HL-60 (cell line): ENCODE measurements at regions not wholly inside any gene's neighbourhood (a gene's known extent, or its start where the extent isn't known, plus 50 kb on each side); places are given as distances from the start of the nearest gene placed in this dataset.

Experiments
- DNase-seq, 2 experiments: peaks; one replicate each; pipeline ENCODE4 v3.0.0-alpha.2; 2010 to 2020; ENCODE audit warnings: low read depth in 1 of 2, low spot score in 1 of 2
- H3K27ac ChIP-seq: fragments of 250-450 bp; sonication (Bioruptor Pico); replicated peaks from 2 replicates; pipeline ENCODE4 v1.5.1; 2020; ENCODE audit warnings: mild to moderate bottlenecking, moderate library complexity
- H3K27me3 ChIP-seq: fragments of 250-450 bp; sonication (Bioruptor Pico); 2 replicates; pipeline ENCODE4 v1.5.1; 2021; ENCODE audit warnings: mild to moderate bottlenecking, moderate library complexity; ENCODE audit not compliant: insufficient read depth, poor library complexity, severe bottlenecking
- H3K4me3 ChIP-seq: replicated peaks from 2 replicates; pipeline ENCODE4 v1.5.1; 2011; ENCODE audit warnings: mild to moderate bottlenecking, control low read depth, low read length; ENCODE audit not compliant: insufficient read depth
- CTCF ChIP-seq: IDR thresholded peaks from one replicate; pipeline ENCODE4 v1.5.1; 2011; ENCODE audit warnings: low read length, control low read depth, inconsistent platforms; ENCODE audit not compliant: insufficient read depth
- GABPA ChIP-seq: IDR thresholded peaks from 2 replicates; pipeline ENCODE4 v1.6.1; 2012; ENCODE audit warnings: low read depth
- POLR2AphosphoS5 ChIP-seq: IDR thresholded peaks from 2 replicates; pipeline ENCODE4 v1.6.1; 2012; ENCODE audit warnings: low read depth
- REST ChIP-seq: IDR thresholded peaks from 2 replicates; pipeline ENCODE4 v1.6.1; 2012; ENCODE audit warnings: low read depth; ENCODE audit not compliant: insufficient replicate concordance
- SPI1 ChIP-seq: IDR thresholded peaks from 2 replicates; pipeline ENCODE4 v1.6.1; 2012; ENCODE audit warnings: low read depth, mild to moderate bottlenecking, borderline replicate concordance

- Histone ChIP-seq H3K27ac (no peak overlapping the region), H3K27me3 (no peaks in the 10 kb centered on the region), H3K4me3 (no peak overlapping the region)
- DNase-seq = no peak
- TF ChIP-seq SPI1 (no peak), GABPA (no peak), POLR2AphosphoS5 (no peak), CTCF (no peak), REST (no peak)
Measured at GRCh38 chr11:134634897-134635831, 223.1 kb upstream of the B3GAT1 start.

GRCh38 chr11:134633276-134633675, 221.2 kb upstream of the B3GAT1 start:
- H3K27ac ChIP-seq = no peak overlapping the region
- TF ChIP-seq SPI1 (no peak), POLR2AphosphoS5 (no peak), GABPA (no peak), CTCF (no peak), REST (no peak)
- no peak overlapping the region for H3K4me3 ChIP-seq
- no peak for DNase-seq
- no peaks in the 10 kb centered on the region for H3K27me3 ChIP-seq

GRCh38 chr11:134632347-134633119, 220.5 kb upstream of the B3GAT1 start:
- H3K27ac ChIP-seq = no peak overlapping the region
- H3K4me3 ChIP-seq = no peak overlapping the region
- DNase-seq = no peak
- H3K27me3 ChIP-seq = no peaks in the 10 kb centered on the region
- TF ChIP-seq CTCF = no peak
- TF ChIP-seq REST = no peak
- no peak for TF ChIP-seq POLR2AphosphoS5
- no peak for TF ChIP-seq GABPA
- TF ChIP-seq SPI1 = no peak
